Fibroblast of lung (primary cell): ENCODE measurements at regions not wholly inside any gene's neighbourhood (a gene's known extent, or its start where the extent isn't known, plus 50 kb on each side); places are given as distances from the start of the nearest gene placed in this dataset.
"Not testable (repeated sequence)": the region's sequence is repeated elsewhere in the genome, so short reads cannot be mapped to it uniquely, and the experiment has no call there.

Experiments used
- DNase-seq, 2 donors: peaks; one replicate each; pipeline versions ENCODE4 v3.0.0 to v3.0.0-alpha.2; 2010; ENCODE audit warnings: low read depth in 2 of 2
- H2AFZ ChIP-seq: 2 replicates; pipeline ENCODE4 v1.5.1; 2012; ENCODE audit warnings: low read length, control low read depth, inconsistent platforms
- H3K27ac ChIP-seq: 2 replicates; pipeline ENCODE4 v1.5.1; 2011; ENCODE audit warnings: low read length, control low read depth; ENCODE audit not compliant: insufficient read depth
- H3K27me3 ChIP-seq: 2 replicates; pipeline ENCODE4 v1.5.1; 2011; ENCODE audit warnings: mild to moderate bottlenecking, low read length; ENCODE audit not compliant: control insufficient read depth, insufficient read depth
- H3K36me3 ChIP-seq: 2 replicates; pipeline ENCODE4 v1.5.1; 2011; ENCODE audit warnings: low read length; ENCODE audit not compliant: control insufficient read depth, insufficient read depth
- H3K4me1 ChIP-seq: 2 replicates; pipeline ENCODE4 v1.5.1; 2011; ENCODE audit warnings: low read length; ENCODE audit not compliant: control insufficient read depth, insufficient read depth; ENCODE audit errors: extremely low read depth
- H3K4me2 ChIP-seq: 2 replicates; pipeline ENCODE4 v1.5.1; 2011; ENCODE audit warnings: low read length, control low read depth; ENCODE audit not compliant: insufficient read depth; ENCODE audit errors: extremely low read depth
- H3K4me3 ChIP-seq, 4 experiments: fragments of 200-600 bp in 1 of 4; sonication (generic) in 1 of 4; replicated peaks in 1 of 4; 2 replicates each; pipeline ENCODE4 v1.5.1; 2011 to 2016; ENCODE audit warnings: low read length in 4 of 4, low read depth in 3 of 4, mild to moderate bottlenecking in 3 of 4, control low read depth in 2 of 4, inconsistent platforms in 1 of 4, mixed read lengths in 1 of 4; ENCODE audit not compliant: insufficient read depth in 1 of 4; ENCODE audit errors: control extremely low read depth in 1 of 4
- H3K79me2 ChIP-seq: 2 replicates; pipeline ENCODE4 v1.5.1; 2012; ENCODE audit warnings: mild to moderate bottlenecking, low read length, inconsistent platforms; ENCODE audit not compliant: control insufficient read depth, insufficient read depth
- H3K9ac ChIP-seq: 2 replicates; pipeline ENCODE4 v1.5.1; 2011; ENCODE audit warnings: mild to moderate bottlenecking, low read length, control low read depth; ENCODE audit not compliant: insufficient read depth
- H3K9me3 ChIP-seq: 2 replicates; pipeline ENCODE4 v1.5.1; 2012; ENCODE audit warnings: low read depth, low read length; ENCODE audit not compliant: control insufficient read depth, insufficient read depth
- H4K20me1 ChIP-seq: 2 replicates; pipeline ENCODE4 v1.5.1; 2011; ENCODE audit warnings: low read length; ENCODE audit not compliant: control insufficient read depth, insufficient read depth; ENCODE audit errors: extremely low read depth

- not testable (repeated sequence) for H3K4me1 ChIP-seq, H3K27ac ChIP-seq, DNase-seq, H3K27me3 ChIP-seq, H3K36me3 ChIP-seq, H3K4me3 ChIP-seq, H3K79me2 ChIP-seq, H3K4me2 ChIP-seq, H3K9ac ChIP-seq, H3K9me3 ChIP-seq, H4K20me1 ChIP-seq, H2AFZ ChIP-seq
Measured at GRCh38 chr21:10347675-10348074, 173.7 kb upstream of the TPTE start.

- not testable (repeated sequence) for H3K9me3 ChIP-seq, H3K27me3 ChIP-seq
Measured at GRCh38 chr21:10348150-10348549, 173.2 kb upstream of the TPTE start.

GRCh38 chr21:10354851-10355578 is 166.4 kb upstream of the TPTE start:
- not testable (repeated sequence) for H3K9me3 ChIP-seq, H3K36me3 ChIP-seq, H3K4me2 ChIP-seq, H3K4me1 ChIP-seq, DNase-seq, H3K9ac ChIP-seq, H3K4me3 ChIP-seq, H3K79me2 ChIP-seq, H3K27me3 ChIP-seq, H4K20me1 ChIP-seq, H2AFZ ChIP-seq, H3K27ac ChIP-seq

More at GRCh38 chr21:10348150-10348549, 173.2 kb upstream of the TPTE start:
- H3K4me3 ChIP-seq, H2AFZ ChIP-seq, H4K20me1 ChIP-seq, H3K4me1 ChIP-seq, H3K4me2 ChIP-seq, H3K79me2 ChIP-seq, H3K27ac ChIP-seq, H3K36me3 ChIP-seq, H3K9ac ChIP-seq, DNase-seq: not testable (repeated sequence)

GRCh38 chr21:10359120-10359519 is 162.3 kb upstream of the TPTE start:
- H2AFZ ChIP-seq, DNase-seq, H3K9me3 ChIP-seq, H3K79me2 ChIP-seq, H3K27me3 ChIP-seq, H3K4me3 ChIP-seq, H3K4me2 ChIP-seq, H3K4me1 ChIP-seq, H3K36me3 ChIP-seq, H3K27ac ChIP-seq, H4K20me1 ChIP-seq, H3K9ac ChIP-seq: not testable (repeated sequence)

GRCh38 chr21:10359911-10360310 is 161.5 kb upstream of the TPTE start:
- H4K20me1 ChIP-seq, H3K4me3 ChIP-seq, H3K27me3 ChIP-seq, H2AFZ ChIP-seq, H3K9ac ChIP-seq, DNase-seq, H3K79me2 ChIP-seq, H3K4me2 ChIP-seq, H3K27ac ChIP-seq, H3K9me3 ChIP-seq, H3K4me1 ChIP-seq, H3K36me3 ChIP-seq: not testable (repeated sequence)

- H3K27ac ChIP-seq, H3K27me3 ChIP-seq, H3K9ac ChIP-seq, H4K20me1 ChIP-seq, H3K4me3 ChIP-seq, H3K9me3 ChIP-seq, H3K4me2 ChIP-seq, H3K36me3 ChIP-seq, H3K79me2 ChIP-seq, H3K4me1 ChIP-seq, H2AFZ ChIP-seq, DNase-seq: not testable (repeated sequence)
Measured at GRCh38 chr21:10361214-10361736, 160.1 kb upstream of the TPTE start.

GRCh38 chr21:10362816-10363215 is 158.6 kb upstream of the TPTE start:
- DNase-seq, H3K9me3 ChIP-seq, H3K4me3 ChIP-seq, H3K27me3 ChIP-seq, H2AFZ ChIP-seq, H4K20me1 ChIP-seq, H3K4me2 ChIP-seq, H3K27ac ChIP-seq, H3K79me2 ChIP-seq, H3K4me1 ChIP-seq, H3K36me3 ChIP-seq, H3K9ac ChIP-seq: not testable (repeated sequence)
